ENCODE measurements at regions not wholly inside any gene's neighbourhood (a gene's known extent, or its start where the extent isn't known, plus 50 kb on each side); places are given as distances from the start of the nearest gene placed in this dataset.

GRCh38 chr17:71163121-71163812 lies 957.6 kb upstream of the SOX9 start:
- peak; percentile 4 for DNase-seq (ENCODE audit: low spot score)
- intact Hi-C loops (cut with DNase I), result no loop called here
- H3K4me3 ChIP-seq, result no peak overlapping the region

GRCh38 chr17:71163813-71164122 lies 957.1 kb upstream of the SOX9 start:
- no peak overlapping the region for H3K27ac ChIP-seq
- TF ChIP-seq POLR2A (IDR thresholded peaks at IDR 0.05) (no peak), CTCF (IDR thresholded peaks at IDR 0.05) (no peak), POLR2AphosphoS5 (IDR thresholded peaks at IDR 0.05) (no peak)
- no peak for DNase-seq (ENCODE audit: low spot score)
- no peaks in the 10 kb centered on the region for H3K36me3 ChIP-seq
- H3K27me3 ChIP-seq (replicated peaks; ENCODE audit: insufficient read depth), result no peaks in the 10 kb centered on the region
- no peak overlapping the region for H3K4me3 ChIP-seq
- intact Hi-C loops (cut with DNase I), result no loop called here
- 58% methylated on average over 8 of the region's 8 CpGs for WGBS
- H3K4me1 ChIP-seq (replicated peaks), result no peaks in the 10 kb centered on the region
- H3K9me3 ChIP-seq, result no peaks in the 10 kb centered on the region

More at GRCh38 chr17:71163121-71163812, 957.6 kb upstream of the SOX9 start:
- no peaks in the 10 kb centered on the region for H3K4me1 ChIP-seq (replicated peaks)
- H3K9me3 ChIP-seq, result no peaks in the 10 kb centered on the region
- H3K27ac ChIP-seq, result no peak overlapping the region
- WGBS, result 45% methylated on average over 6 of the region's 6 CpGs
- H3K27me3 ChIP-seq (replicated peaks; ENCODE audit: insufficient read depth), result no peaks in the 10 kb centered on the region
- no peaks in the 10 kb centered on the region for H3K36me3 ChIP-seq
- no peak for TF ChIP-seq POLR2A (IDR thresholded peaks at IDR 0.05)
- no peak for TF ChIP-seq POLR2AphosphoS5 (IDR thresholded peaks at IDR 0.05)
- no peak for TF ChIP-seq CTCF (IDR thresholded peaks at IDR 0.05)

GRCh38 chr17:71164561-71164960 lies 956.3 kb upstream of the SOX9 start:
- no peaks in the 10 kb centered on the region for H3K4me1 ChIP-seq (replicated peaks)
- no peak overlapping the region for H3K27ac ChIP-seq
- TF ChIP-seq POLR2AphosphoS5 (IDR thresholded peaks at IDR 0.05) (no peak), CTCF (IDR thresholded peaks at IDR 0.05) (no peak), POLR2A (IDR thresholded peaks at IDR 0.05) (no peak)
- no peak for DNase-seq (ENCODE audit: low spot score)
- H3K36me3 ChIP-seq, result no peaks in the 10 kb centered on the region
- no peak overlapping the region for H3K4me3 ChIP-seq
- H3K27me3 ChIP-seq (replicated peaks; ENCODE audit: insufficient read depth), result no peaks in the 10 kb centered on the region
- intact Hi-C loops (cut with DNase I), result no loop called here
- WGBS, result 87% methylated on average over 3 of the region's 3 CpGs
- H3K9me3 ChIP-seq, result no peaks in the 10 kb centered on the region

- Histone ChIP-seq H3K27me3 (replicated peaks; ENCODE audit: insufficient read depth) (no peaks in the 10 kb centered on the region), H3K27ac (no peak overlapping the region), H3K9me3 (no peaks in the 10 kb centered on the region), H3K4me1 (replicated peaks) (no peaks in the 10 kb centered on the region), H3K4me3 (no peak overlapping the region), H3K36me3 (no peaks in the 10 kb centered on the region)
- intact Hi-C loops (cut with DNase I), result no loop called here
- 35% methylated on average over 2 of the region's 2 CpGs for WGBS
- DNase-seq (ENCODE audit: low spot score), result no peak
- TF ChIP-seq CTCF (IDR thresholded peaks at IDR 0.05), result no peak
- no peak for TF ChIP-seq POLR2AphosphoS5 (IDR thresholded peaks at IDR 0.05)
- no peak for TF ChIP-seq POLR2A (IDR thresholded peaks at IDR 0.05)
Measured at GRCh38 chr17:71166311-71166710, 954.5 kb upstream of the SOX9 start.

- no peak for TF ChIP-seq POLR2A (IDR thresholded peaks at IDR 0.05)
- no peak for TF ChIP-seq POLR2AphosphoS5 (IDR thresholded peaks at IDR 0.05)
- no peak for TF ChIP-seq CTCF (IDR thresholded peaks at IDR 0.05)
- H3K27ac ChIP-seq, result no peak overlapping the region
- H3K9me3 ChIP-seq, result no peaks in the 10 kb centered on the region
- 86% methylated on average over 5 of the region's 5 CpGs for WGBS
- no peaks in the 10 kb centered on the region for H3K4me1 ChIP-seq (replicated peaks)
- H3K36me3 ChIP-seq, result no peaks in the 10 kb centered on the region
- no peak for DNase-seq (ENCODE audit: low spot score)
- intact Hi-C loops (cut with DNase I), result no loop called here
- H3K4me3 ChIP-seq, result no peak overlapping the region
- H3K27me3 ChIP-seq (replicated peaks; ENCODE audit: insufficient read depth), result no peaks in the 10 kb centered on the region
Measured at GRCh38 chr17:71168053-71168741, 952.6 kb upstream of the SOX9 start.
